Kidney (tissue), 13 donors: ENCODE measurements at regions not wholly inside any gene's neighbourhood (a gene's known extent, or its start where the extent isn't known, plus 50 kb on each side); places are given as distances from the start of the nearest gene placed in this dataset.

Experiments
- DNase-seq, 5 donors: peaks; one replicate each; pipeline ENCODE4 v3.0.0-alpha.2; 2013 to 2020
- FAIRE-seq: peaks from 2 replicates; lab custom pipeline; 2012; peaks lifted over from hg19 to GRCh38; lab: Jason Lieb, UNC
- H3K27ac ChIP-seq, 2 donors: one replicate each; pipeline ENCODE4 v1.7.0; 2013; ENCODE audit warnings: low read depth in 2 of 2, low read length in 2 of 2, inconsistent platforms in 1 of 2
- H3K27me3 ChIP-seq: one replicate; pipeline ENCODE4 v1.7.1; 2013; ENCODE audit warnings: low read length, inconsistent platforms; ENCODE audit not compliant: control insufficient read depth, insufficient read depth
- H3K36me3 ChIP-seq, 3 donors: one replicate each; pipeline versions ENCODE4 v1.7.0 to v1.7.1; 2013; ENCODE audit warnings: low read length in 3 of 3, control low read depth in 1 of 3, inconsistent platforms in 1 of 3; ENCODE audit not compliant: insufficient read depth in 3 of 3, control insufficient read depth in 2 of 3
- H3K4me1 ChIP-seq, 3 donors: one replicate each; pipeline versions ENCODE4 v1.7.0 to v1.7.1; 2013; ENCODE audit warnings: low read length in 3 of 3, inconsistent platforms in 1 of 3, low read depth in 1 of 3; ENCODE audit not compliant: control insufficient read depth in 2 of 3, insufficient read depth in 2 of 3
- H3K4me3 ChIP-seq, 3 donors: one replicate each; pipeline versions ENCODE4 v1.7.0 to v1.8.1; 2013; ENCODE audit warnings: low read length in 3 of 3, control low read depth in 1 of 3, inconsistent platforms in 1 of 3
- H3K9ac ChIP-seq, 3 donors: one replicate each; pipeline versions ENCODE4 v1.7.0 to v1.7.1; 2013; ENCODE audit warnings: low read length in 3 of 3, control low read depth in 1 of 3, inconsistent platforms in 1 of 3
- H3K9me3 ChIP-seq, 3 donors: one replicate each; pipeline versions ENCODE4 v1.7.0 to v1.7.1; 2013; ENCODE audit warnings: low read length in 3 of 3, control low read depth in 1 of 3, inconsistent platforms in 1 of 3; ENCODE audit not compliant: control insufficient read depth in 2 of 3, insufficient read depth in 1 of 3
- intact Hi-C: fragments of 100-400 bp; cut with DNase I; formaldehyde crosslinking; loops from one replicate; pipeline ENCODE4 v1.11.1; 2022
- TF ChIP-seq, protein P1 (sequence below): IDR thresholded peaks from 3 replicates; pipeline ENCODE4 v1.5.1; 2012; ENCODE audit warnings: mild to moderate bottlenecking, moderate library complexity, borderline replicate concordance; ENCODE audit not compliant: insufficient read depth; ENCODE audit errors: extremely low read depth
- donor health status: control.
- donor health status: control.
- donor health status: control.
- donor health status: control.
- donor health status: control.
- donor health status: DM: yes; HTN: yes; CAD: no.
- donor health status: Normal renal cell carcinoma (clear cell type).

DNA sequence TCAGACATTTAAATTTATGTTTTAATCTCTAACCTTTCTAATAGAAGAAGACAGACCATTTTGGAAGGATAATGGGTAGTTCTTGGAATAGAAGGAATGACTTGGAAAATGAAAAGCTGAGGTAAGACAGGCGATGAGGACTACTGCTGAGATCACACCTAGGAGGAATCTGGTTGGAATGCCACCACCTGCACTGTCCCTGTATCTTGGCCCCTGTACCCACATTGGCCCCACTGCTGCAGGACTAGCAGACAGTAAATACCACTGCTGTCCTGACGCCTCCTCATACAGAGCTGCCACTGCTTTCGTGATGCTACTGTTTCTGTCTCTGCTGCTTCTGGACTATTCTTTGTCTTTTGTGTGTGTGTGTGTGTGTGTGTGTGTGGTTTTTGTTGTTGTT lies 359.8 kb downstream of the TMEM232 start:
- intact Hi-C loops, result no loop called here
- H3K27me3 ChIP-seq, result no peaks in the 10 kb centered on the region
- no peak overlapping the region for H3K27ac ChIP-seq
- DNase-seq (no peak), FAIRE-seq (no peak)
- H3K9ac ChIP-seq, result no peak overlapping the region
- no peaks in the 10 kb centered on the region for H3K4me1 ChIP-seq
- H3K4me3 ChIP-seq, result no peak overlapping the region
- no peaks in the 10 kb centered on the region for H3K36me3 ChIP-seq
- TF ChIP-seq, protein P1, sequence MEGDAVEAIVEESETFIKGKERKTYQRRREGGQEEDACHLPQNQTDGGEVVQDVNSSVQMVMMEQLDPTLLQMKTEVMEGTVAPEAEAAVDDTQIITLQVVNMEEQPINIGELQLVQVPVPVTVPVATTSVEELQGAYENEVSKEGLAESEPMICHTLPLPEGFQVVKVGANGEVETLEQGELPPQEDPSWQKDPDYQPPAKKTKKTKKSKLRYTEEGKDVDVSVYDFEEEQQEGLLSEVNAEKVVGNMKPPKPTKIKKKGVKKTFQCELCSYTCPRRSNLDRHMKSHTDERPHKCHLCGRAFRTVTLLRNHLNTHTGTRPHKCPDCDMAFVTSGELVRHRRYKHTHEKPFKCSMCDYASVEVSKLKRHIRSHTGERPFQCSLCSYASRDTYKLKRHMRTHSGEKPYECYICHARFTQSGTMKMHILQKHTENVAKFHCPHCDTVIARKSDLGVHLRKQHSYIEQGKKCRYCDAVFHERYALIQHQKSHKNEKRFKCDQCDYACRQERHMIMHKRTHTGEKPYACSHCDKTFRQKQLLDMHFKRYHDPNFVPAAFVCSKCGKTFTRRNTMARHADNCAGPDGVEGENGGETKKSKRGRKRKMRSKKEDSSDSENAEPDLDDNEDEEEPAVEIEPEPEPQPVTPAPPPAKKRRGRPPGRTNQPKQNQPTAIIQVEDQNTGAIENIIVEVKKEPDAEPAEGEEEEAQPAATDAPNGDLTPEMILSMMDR, result no peak
- H3K9me3 ChIP-seq, result no peaks in the 10 kb centered on the region
